Gastroesophageal sphincter (tissue), 3 donors: ENCODE measurements at regions not wholly inside any gene's neighbourhood (a gene's known extent, or its start where the extent isn't known, plus 50 kb on each side); places are given as distances from the start of the nearest gene placed in this dataset.

Source experiments
- POLR2A ChIP-seq, 2 donors: fragments of 450-650 bp; IDR thresholded peaks; one replicate each; pipeline ENCODE4 v1.6.1; 2017; ENCODE audit warnings: antibody characterized with exemption in 2 of 2, mild to moderate bottlenecking in 2 of 2, moderate library complexity in 1 of 2
- TF ChIP-seq, protein P1 (sequence below), 4 experiments: fragments of 200-600 bp in 2 of 4; fragments of 450-650 bp in 2 of 4; sonication (generic) in 1 of 4; IDR thresholded peaks; one replicate each; pipeline ENCODE4 v1.5.1; 2017 to 2019; ENCODE audit warnings: antibody characterized with exemption in 4 of 4, mild to moderate bottlenecking in 2 of 4, moderate library complexity in 2 of 4

DNA sequence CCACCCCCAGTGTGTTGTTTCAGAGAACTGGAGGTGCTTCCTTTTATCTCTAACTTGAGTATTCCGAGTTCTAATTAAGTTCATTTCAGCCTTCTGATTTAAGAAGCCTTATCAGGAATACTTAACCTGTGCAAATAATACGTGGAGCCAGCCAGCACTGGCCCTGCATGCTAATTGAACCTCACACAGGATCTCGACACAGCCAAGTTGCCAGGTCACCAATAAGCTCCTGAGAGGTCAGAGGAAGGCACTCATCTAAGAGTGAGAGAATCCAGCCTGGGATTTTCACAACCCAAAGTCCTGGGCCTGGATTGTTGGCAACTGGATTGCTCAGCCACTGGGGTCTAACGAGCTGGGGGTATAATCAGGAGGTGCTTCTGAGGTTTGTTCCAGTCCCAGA lies 157.7 kb upstream of the LRFN2 start:
- TF ChIP-seq, protein P1, sequence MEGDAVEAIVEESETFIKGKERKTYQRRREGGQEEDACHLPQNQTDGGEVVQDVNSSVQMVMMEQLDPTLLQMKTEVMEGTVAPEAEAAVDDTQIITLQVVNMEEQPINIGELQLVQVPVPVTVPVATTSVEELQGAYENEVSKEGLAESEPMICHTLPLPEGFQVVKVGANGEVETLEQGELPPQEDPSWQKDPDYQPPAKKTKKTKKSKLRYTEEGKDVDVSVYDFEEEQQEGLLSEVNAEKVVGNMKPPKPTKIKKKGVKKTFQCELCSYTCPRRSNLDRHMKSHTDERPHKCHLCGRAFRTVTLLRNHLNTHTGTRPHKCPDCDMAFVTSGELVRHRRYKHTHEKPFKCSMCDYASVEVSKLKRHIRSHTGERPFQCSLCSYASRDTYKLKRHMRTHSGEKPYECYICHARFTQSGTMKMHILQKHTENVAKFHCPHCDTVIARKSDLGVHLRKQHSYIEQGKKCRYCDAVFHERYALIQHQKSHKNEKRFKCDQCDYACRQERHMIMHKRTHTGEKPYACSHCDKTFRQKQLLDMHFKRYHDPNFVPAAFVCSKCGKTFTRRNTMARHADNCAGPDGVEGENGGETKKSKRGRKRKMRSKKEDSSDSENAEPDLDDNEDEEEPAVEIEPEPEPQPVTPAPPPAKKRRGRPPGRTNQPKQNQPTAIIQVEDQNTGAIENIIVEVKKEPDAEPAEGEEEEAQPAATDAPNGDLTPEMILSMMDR (IDR thresholded peaks at IDR 0.05), result no peak
- TF ChIP-seq POLR2A (IDR thresholded peaks at IDR 0.05), result no peak
